CD1c-positive myeloid dendritic cell (primary cell): ENCODE measurements at regions not wholly inside any gene's neighbourhood (a gene's known extent, or its start where the extent isn't known, plus 50 kb on each side); places are given as distances from the start of the nearest gene placed in this dataset.

ENCODE experiments used
- DNase-seq: peaks from one replicate; pipeline ENCODE4 v3.0.0-alpha.2; 2016; ENCODE audit errors: extremely low spot score

- DNase-seq: no peak
Measured at GRCh38 chr10:118835682-118836326, 81.0 kb upstream of the CACUL1 start.

DNA sequence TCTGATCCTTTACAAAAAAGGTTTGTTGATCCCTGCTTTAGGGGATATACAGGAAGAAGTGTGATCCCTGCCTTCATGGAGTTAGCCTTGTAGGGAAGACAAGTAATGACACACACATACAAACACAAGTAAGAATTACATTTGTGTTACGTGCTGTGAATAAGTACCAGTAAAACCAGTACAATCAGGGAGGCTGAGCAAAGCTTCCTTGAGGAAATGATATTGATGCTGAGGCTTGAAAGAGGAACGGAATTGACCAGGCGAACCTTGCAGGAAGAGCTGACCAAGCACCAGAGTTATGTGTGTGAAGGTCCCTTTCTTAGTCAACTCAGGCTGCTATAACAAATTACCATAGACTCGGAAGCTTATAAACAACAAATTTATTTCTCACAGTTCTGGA is 83.6 kb upstream of the CACUL1 start:
- no peak for DNase-seq

DNA sequence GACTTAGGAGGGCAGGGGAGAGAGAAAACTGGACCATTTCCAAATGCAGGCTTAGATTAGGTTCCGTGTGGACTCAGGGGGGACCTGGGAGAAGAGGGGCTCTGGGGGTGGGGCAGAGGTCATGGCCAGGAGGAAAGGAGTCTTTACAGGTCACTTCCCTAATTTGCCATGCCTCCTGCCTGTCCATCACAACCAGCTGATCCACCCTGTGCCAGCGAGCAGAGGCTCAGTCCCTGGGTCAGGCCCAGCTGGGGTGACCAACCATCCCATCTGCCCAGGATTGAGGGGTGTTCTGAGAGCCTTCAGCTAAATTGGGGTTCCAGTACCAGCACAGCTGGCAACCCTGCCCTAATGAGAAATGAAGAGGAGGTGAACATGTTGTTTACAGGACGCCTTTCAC is 84.6 kb upstream of the CACUL1 start:
- DNase-seq: no peak

DNA sequence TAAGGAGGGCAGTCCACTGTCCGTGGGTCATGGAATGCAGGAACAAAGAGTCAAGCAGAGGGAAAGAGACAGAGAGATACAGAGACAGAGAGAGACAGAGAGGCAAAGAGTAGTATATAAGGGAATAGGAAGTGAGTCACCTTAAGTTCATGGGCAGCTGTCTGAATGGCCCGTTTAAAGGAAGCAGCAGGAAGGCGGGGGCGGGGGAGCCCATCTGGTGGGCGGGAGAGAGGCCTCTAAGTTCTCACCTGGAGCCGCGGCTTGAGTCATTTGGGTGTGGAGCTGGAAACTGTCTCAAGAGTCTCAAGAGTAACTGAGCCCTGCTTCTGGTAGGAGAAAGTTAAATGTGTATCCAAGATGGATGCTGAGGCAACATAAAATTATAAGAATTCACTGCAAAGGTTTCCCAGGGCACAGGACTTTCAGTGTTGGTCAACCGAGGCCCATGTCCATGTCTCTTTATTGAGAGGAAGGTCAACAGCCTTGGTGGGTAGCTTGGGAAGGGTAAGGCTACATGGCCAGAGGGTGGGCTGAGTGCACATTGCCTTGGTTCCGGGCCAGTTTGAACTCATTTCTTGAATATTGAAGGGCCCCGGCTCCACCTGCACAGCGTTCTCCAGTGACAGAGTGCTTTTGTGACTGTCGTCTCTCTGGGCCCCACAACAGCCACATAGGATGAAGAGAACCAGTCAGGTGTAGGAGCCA is 85.5 kb upstream of the CACUL1 start:
- peak; percentile 6 for DNase-seq

DNA sequence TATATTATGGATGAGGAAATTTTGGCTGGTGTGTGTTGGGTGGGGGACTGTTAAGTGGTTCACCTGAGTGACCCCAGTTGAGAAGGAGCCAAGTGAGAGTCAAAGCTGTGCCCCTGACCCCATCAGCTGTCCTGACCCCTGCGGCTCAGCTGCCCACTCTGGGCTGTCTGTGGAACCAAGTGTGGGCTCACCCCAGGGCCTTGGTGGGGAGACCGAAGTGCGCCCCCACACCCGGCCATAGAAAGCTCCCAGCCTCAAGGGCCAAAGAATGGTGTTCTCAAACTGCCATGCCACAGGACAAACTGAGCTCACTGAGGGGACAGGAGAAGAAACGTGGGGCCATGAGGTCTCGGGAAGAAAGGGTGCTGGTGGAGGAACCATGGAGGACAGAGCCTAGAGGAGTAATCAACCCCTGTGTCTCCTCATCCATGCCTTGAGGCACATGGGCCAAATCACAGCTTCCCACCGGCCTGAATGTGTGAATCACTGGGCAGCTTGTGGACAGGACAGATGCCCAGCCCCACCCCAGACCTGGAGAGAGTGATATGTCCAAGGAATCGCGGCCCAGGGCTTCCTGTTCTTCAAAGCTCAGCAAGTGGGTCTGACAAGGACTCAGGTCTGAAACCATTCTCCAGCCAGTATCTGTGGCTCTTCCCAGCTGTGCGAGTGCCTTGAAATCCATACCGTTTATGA is 86.2 kb upstream of the CACUL1 start:
- DNase-seq: no peak

GRCh38 chr10:118841881-118842605 is 87.3 kb upstream of the CACUL1 start:
- no peak for DNase-seq

GRCh38 chr10:118842843-118843624 is 88.3 kb upstream of the CACUL1 start:
- DNase-seq: no peak

DNA sequence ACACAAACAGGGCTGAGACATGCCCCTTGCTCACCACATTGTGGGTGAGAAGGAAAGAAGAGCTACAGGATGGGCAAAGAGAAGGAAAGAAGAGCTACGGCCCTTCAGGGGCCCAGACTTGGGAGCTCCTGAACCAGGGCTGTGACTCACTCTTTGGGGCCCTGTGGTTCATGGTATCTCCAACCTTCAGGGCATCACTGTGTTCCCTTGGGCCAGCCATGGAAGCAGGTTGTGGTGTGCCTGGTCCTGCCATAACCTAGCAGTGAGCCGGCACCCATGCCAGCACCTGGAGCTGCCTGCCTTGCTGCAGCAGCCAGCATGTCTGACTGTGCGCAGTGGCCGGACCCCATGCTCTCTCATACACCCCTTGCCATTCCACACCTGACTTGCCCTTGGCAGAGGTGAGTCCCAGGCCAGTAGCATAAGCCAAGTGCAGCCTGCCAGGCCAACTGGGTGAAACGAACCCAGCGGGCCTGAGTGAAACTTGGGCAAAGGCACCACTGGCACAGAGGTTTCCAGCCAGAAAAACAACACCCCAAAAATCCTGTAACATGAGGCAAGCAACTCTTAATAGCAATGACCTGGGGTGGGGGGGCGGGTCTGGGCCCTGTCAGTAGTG is 89.0 kb upstream of the CACUL1 start:
- no peak for DNase-seq

GRCh38 chr10:118844731-118845521 is 90.2 kb upstream of the CACUL1 start:
- no peak for DNase-seq

GRCh38 chr10:118845776-118846175 is 91.0 kb upstream of the CACUL1 start:
- DNase-seq: no peak

DNA sequence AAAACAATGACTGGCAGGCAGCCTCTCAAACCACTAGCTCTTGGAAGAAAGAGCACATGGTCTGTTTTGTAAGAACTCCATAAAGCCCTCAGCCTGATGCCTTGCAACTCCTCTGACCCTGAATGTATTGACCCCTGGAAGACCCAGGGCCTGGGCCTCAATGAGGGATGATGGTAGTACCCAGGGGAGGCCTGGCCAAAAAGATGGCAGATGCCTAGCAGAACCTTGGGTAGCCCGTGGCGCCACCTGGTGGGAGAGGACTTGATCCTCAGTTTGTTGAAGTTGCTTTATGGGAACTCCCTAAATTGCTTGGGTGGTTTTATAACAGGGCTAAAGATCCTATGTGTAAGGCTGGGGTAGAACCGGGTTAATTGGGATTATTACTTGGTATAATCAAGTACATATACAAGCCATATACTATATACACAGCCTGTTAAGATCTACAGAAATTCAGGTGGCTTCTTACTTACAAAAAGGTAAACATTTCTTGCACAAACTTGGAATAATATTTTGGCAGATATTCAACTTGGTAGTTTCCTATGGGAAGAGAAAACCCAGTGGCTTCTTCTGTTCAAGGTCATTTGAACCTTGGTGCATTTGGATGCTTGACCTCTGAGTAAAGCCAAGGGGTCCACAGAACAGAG is 95.8 kb upstream of the CACUL1 start:
- peak; percentile 71 for DNase-seq

DNA sequence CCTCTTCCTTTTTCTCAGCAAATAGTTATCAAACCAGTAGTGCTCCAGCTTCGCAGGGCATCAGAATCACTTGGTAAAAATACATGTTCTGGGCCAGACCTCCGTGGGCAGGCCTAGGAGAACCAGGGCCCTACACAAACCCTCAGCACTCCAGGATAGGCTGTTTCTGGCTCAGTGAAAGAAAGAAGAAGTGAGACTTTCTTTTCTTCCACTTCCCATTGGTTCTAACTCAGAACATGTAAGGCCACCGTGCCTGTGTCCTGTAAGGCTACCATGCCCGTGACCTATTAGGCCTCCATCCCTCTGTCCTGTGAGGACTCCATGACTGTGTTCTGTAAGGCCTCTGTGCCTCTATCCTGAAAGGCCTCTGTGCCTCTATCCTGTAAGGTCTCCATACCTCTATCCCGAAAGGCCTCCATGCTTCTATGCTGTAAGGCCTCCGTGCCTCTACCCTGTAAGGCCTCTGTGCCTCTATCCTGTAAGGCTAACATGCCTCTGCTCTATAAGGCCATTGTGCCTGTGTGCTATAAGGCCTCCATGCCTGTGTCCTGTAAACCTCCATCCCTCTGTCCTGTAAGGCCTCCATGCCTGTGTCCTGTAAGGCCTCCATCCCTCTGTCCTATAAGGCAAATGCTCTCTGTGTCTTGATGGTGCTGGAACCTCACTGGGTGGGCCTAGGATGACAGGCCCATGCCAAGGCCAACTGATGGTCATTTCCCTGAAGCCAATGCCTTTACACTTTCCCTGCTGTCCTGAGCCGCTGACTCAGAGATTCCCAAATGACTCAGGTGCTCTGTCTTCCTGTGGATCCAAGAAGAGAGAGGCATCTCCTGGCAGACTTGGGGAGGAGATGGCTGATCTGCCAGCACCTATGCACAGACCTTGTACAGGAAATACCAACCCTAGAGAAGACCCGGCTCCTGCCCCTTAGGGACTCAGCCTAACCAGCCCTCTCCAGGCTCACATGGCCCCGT is 96.6 kb upstream of the CACUL1 start:
- DNase-seq: peak; percentile 48

DNA sequence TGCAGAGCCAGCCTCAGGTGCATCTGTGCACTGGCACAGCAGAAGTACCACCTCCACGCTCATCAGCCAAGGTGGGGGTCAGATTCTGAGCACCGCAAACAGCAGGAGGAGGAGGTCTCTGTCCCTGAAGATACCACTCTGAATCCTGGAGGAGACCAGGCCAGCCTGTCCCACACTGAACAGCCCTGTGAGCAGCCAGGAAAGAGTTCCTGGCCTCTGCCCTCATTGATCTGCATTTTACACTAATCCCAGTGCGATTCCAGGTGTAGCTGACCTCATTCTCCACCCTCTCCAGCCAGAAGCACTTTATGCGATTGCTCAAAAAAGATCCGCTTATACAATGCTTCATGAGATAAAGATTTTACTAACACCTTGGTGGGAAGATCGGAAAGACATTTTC is 99.1 kb upstream of the CACUL1 start:
- no peak for DNase-seq

DNA sequence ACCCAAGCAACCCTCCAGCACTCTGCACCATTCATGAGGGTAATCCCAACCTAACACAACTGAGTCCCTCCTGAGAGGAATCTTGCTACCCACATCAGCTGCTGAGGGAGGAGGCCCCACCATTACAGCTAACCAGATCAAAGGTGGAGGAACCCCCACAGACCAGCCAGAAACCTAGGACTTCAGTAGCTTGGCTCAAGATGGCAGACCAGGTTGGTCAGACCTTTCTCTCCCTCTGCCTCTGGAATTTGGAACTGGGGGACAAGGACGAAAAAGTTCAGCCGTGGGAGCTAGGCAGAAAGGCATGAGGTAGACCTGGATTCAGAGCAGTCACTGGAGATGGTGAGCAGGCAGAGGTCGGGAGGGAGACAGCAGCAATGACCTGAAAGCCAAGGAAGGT is 101.3 kb upstream of the CACUL1 start:
- no peak for DNase-seq

- no peak for DNase-seq
Measured at GRCh38 chr10:118865998-118866693, 111.4 kb upstream of the CACUL1 start.

- DNase-seq: no peak
Measured at GRCh38 chr10:118867768-118868167, 113.0 kb upstream of the CACUL1 start.

DNA sequence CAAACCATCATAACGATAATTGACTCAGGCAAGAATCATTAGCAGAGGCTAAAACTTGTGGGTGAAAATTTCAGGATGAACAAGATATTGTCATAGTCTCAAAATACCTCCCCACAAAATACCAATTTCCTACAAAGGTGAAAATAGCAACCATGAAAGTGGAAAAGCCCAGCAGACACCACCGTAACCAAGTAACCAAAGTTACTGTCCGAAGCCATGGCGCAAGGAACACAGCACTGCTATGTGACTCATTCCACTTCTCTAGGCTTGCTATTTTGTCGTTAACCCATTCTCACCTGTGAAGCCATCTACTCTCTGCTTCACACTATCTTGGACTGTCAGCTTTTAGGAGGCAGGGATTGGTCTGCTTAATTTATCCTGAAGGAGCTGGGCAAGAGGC is 113.8 kb upstream of the CACUL1 start:
- DNase-seq: no peak
